GM23338 (cell line): ENCODE measurements at regions not wholly inside any gene's neighbourhood (a gene's known extent, or its start where the extent isn't known, plus 50 kb on each side); places are given as distances from the start of the nearest gene placed in this dataset.

Experiments
- ATAC-seq: fragments of 200-7000 bp; cut with Tn5 transposase; 3 replicates; pipeline ENCODE4 v1.9.1; 2020
- DNase-seq: peaks from one replicate; pipeline ENCODE4 v3.0.0-alpha.2; 2015; ENCODE audit warnings: low spot score
- H2AFZ ChIP-seq: fragments of 200-600 bp; sonication (generic); 2 replicates; pipeline ENCODE4 v1.8.0; 2016; ENCODE audit warnings: antibody characterized with exemption, mild to moderate bottlenecking, moderate library complexity
- H3F3A ChIP-seq: fragments of 200-600 bp; sonication (generic); replicated peaks from 2 replicates; pipeline ENCODE4 v1.8.0; 2017; ENCODE audit warnings: antibody characterized with exemption, mixed run types, low read depth
- H3K27ac ChIP-seq: fragments of 200-600 bp; sonication (generic); 2 replicates; pipeline ENCODE4 v1.6.1; 2016; ENCODE audit warnings: low read depth
- H3K27me3 ChIP-seq: fragments of 200-600 bp; sonication (generic); 2 replicates; pipeline ENCODE4 v1.8.0; 2016; ENCODE audit warnings: mild to moderate bottlenecking, mixed run types, moderate library complexity; ENCODE audit not compliant: insufficient read depth
- H3K36me3 ChIP-seq: fragments of 200-600 bp; sonication (generic); 2 replicates; pipeline ENCODE4 v1.8.0; 2016; ENCODE audit warnings: mild to moderate bottlenecking; ENCODE audit not compliant: insufficient read depth
- H3K4me1 ChIP-seq: fragments of 200-600 bp; sonication (generic); 2 replicates; pipeline ENCODE4 v1.8.0; 2016; ENCODE audit warnings: mild to moderate bottlenecking, moderate library complexity; ENCODE audit not compliant: insufficient read depth
- H3K4me2 ChIP-seq: fragments of 200-600 bp; sonication (generic); 2 replicates; pipeline ENCODE4 v1.7.1; 2017; ENCODE audit warnings: mixed run types
- H3K4me3 ChIP-seq: fragments of 200-600 bp; sonication (generic); 2 replicates; pipeline ENCODE4 v1.6.1; 2016; ENCODE audit warnings: mixed run types
- H3K79me2 ChIP-seq: fragments of 200-600 bp; sonication (generic); replicated peaks from 2 replicates; pipeline ENCODE4 v1.8.0; 2017; ENCODE audit warnings: mild to moderate bottlenecking; ENCODE audit not compliant: insufficient read depth
- H3K9me2 ChIP-seq: fragments of 200-600 bp; sonication (generic); 2 replicates; pipeline ENCODE4 v1.8.0; 2017; ENCODE audit not compliant: insufficient read depth
- H4K20me1 ChIP-seq: fragments of 200-600 bp; sonication (generic); replicated peaks from 2 replicates; pipeline ENCODE4 v1.8.0; 2017; ENCODE audit warnings: mild to moderate bottlenecking; ENCODE audit not compliant: insufficient read depth
- H3K27ac Mint-ChIP-seq: 2 replicates; pipeline ENCODE4 v1.8.0; 2020; ENCODE audit warnings: inconsistent platforms, mild to moderate bottlenecking, moderate library complexity, mixed read lengths
- H3K27me3 Mint-ChIP-seq: 3 replicates; pipeline ENCODE4 v1.8.0; 2022; ENCODE audit warnings: low read depth, mild to moderate bottlenecking, moderate library complexity, mixed read lengths, inconsistent platforms; ENCODE audit not compliant: insufficient read depth, poor library complexity
- H3K36me3 Mint-ChIP-seq: 3 replicates; pipeline ENCODE4 v1.8.0; 2021; ENCODE audit warnings: low read depth, mild to moderate bottlenecking, inconsistent platforms, moderate library complexity, mixed read lengths
- H3K4me1 Mint-ChIP-seq: 3 replicates; pipeline ENCODE4 v1.8.0; 2020; ENCODE audit warnings: mild to moderate bottlenecking, inconsistent platforms, mixed read lengths
- H3K4me3 Mint-ChIP-seq: 3 replicates; pipeline ENCODE4 v1.8.0; 2021; ENCODE audit warnings: moderate library complexity, mild to moderate bottlenecking, inconsistent platforms, mixed read lengths
- H3K9me3 Mint-ChIP-seq: 3 replicates; pipeline ENCODE4 v1.8.0; 2020; ENCODE audit warnings: moderate library complexity, mild to moderate bottlenecking, inconsistent platforms, mixed read lengths
- CREB1 ChIP-seq: fragments of 250-450 bp; sonication (Bioruptor Pico); IDR thresholded peaks from 2 replicates; pipeline ENCODE4 v1.5.0; 2020; ENCODE audit warnings: low read depth, mild to moderate bottlenecking, moderate library complexity
- CTCF ChIP-seq, 2 experiments: fragments of 200-600 bp in 1 of 2; sonication (generic) in 1 of 2; conservative IDR thresholded peaks; 2 replicates each; pipeline versions ENCODE4 v1.5.1 to v1.6.1; 2016 to 2017; ENCODE audit warnings: antibody characterized with exemption in 2 of 2, low read depth in 2 of 2, mild to moderate bottlenecking in 2 of 2, moderate library complexity in 1 of 2
- EZH2 ChIP-seq: fragments of 200-600 bp; sonication (generic); IDR thresholded peaks from one replicate; pipeline ENCODE4 v1.8.0; 2017; ENCODE audit warnings: antibody characterized with exemption, mild to moderate bottlenecking, low read depth; ENCODE audit not compliant: unreplicated experiment
- JUNB ChIP-seq: IDR thresholded peaks from one replicate; pipeline ENCODE4 v1.6.1; 2016; ENCODE audit warnings: antibody characterized with exemption; ENCODE audit not compliant: unreplicated experiment
- NANOG ChIP-seq: IDR thresholded peaks from 2 replicates; pipeline ENCODE4 v1.6.1; 2016; ENCODE audit warnings: antibody characterized with exemption, borderline replicate concordance
- POLR2AphosphoS5 ChIP-seq: IDR thresholded peaks from 2 replicates; pipeline ENCODE4 v1.6.1; 2016; ENCODE audit warnings: antibody characterized with exemption, low read depth
- REST ChIP-seq: IDR thresholded peaks from one replicate; pipeline ENCODE4 v1.6.1; 2018; ENCODE audit warnings: antibody characterized with exemption; ENCODE audit not compliant: unreplicated experiment
- STAT1 ChIP-seq: IDR thresholded peaks from one replicate; pipeline ENCODE4 v1.6.1; 2016; ENCODE audit warnings: antibody characterized with exemption; ENCODE audit not compliant: unreplicated experiment
- ZNF331 ChIP-seq: fragments of 250-450 bp; sonication (Bioruptor Pico); IDR thresholded peaks from 2 replicates; pipeline ENCODE4 v1.5.0; 2020; ENCODE audit warnings: low read depth, mild to moderate bottlenecking, moderate library complexity

- Histone ChIP-seq H3K36me3 (no peaks in the 10 kb centered on the region), H3K9me2 (no peaks in the 10 kb centered on the region), H3K4me3 (no peak overlapping the region), H3K4me1 (no peaks in the 10 kb centered on the region), H3K79me2 (no peaks in the 10 kb centered on the region), H3K4me2 (no peak overlapping the region), H3F3A (no peaks in the 10 kb centered on the region), H2AFZ (no peak overlapping the region), H3K27me3 (no peaks in the 10 kb centered on the region), H4K20me1 (no peaks in the 10 kb centered on the region), H3K27ac (no peak overlapping the region)
- Mint-ChIP-seq H3K4me3 (no peak overlapping the region), H3K9me3 (peaks cover 97% of the 10 kb centered on the region), H3K27ac (no peak overlapping the region), H3K4me1 (no peaks in the 10 kb centered on the region), H3K27me3 (peaks cover 10% of the 10 kb centered on the region), H3K36me3 (peaks cover 27% of the 10 kb centered on the region)
- no peak for DNase-seq
- no peak for TF ChIP-seq NANOG
- TF ChIP-seq CREB1 (CRISPR knock-in tag) = no peak
- TF ChIP-seq ZNF331 (CRISPR knock-in tag) = no peak
- no peak for TF ChIP-seq POLR2AphosphoS5
- no peak for TF ChIP-seq CTCF (conservative IDR thresholded peaks at IDR 0.05; ENCODE audit: low read depth in 2 of 2)
- no peak for TF ChIP-seq STAT1
- TF ChIP-seq EZH2 = no peak
- TF ChIP-seq JUNB = no peak
- no peak for ATAC-seq
These were observed 1682.9 kb downstream of the TP53TG3F start for GRCh38 chr16:35142147-35142808.

GRCh38 chr16:35142809-35143192, 1683.4 kb downstream of the TP53TG3F start:
- TF ChIP-seq ZNF331 (CRISPR knock-in tag) (no peak), REST (no peak)
- no peak overlapping the region for H3K4me2 ChIP-seq

More at GRCh38 chr16:35142809-35143192, 1683.4 kb downstream of the TP53TG3F start:
- H3K36me3 Mint-ChIP-seq = peaks cover 27% of the 10 kb centered on the region
- H3K4me1 Mint-ChIP-seq = no peaks in the 10 kb centered on the region
- Histone ChIP-seq H3F3A (no peaks in the 10 kb centered on the region), H3K36me3 (no peaks in the 10 kb centered on the region), H3K79me2 (no peaks in the 10 kb centered on the region), H3K27ac (no peak overlapping the region), H2AFZ (no peak overlapping the region), H3K27me3 (no peaks in the 10 kb centered on the region), H3K4me3 (no peak overlapping the region), H3K9me2 (no peaks in the 10 kb centered on the region), H4K20me1 (no peaks in the 10 kb centered on the region), H3K4me1 (no peaks in the 10 kb centered on the region)
- H3K4me3 Mint-ChIP-seq = no peak overlapping the region
- H3K9me3 Mint-ChIP-seq = peaks cover 97% of the 10 kb centered on the region
- ATAC-seq (no peak), DNase-seq (no peak)
- H3K27me3 Mint-ChIP-seq = peaks cover 10% of the 10 kb centered on the region
- no peak overlapping the region for H3K27ac Mint-ChIP-seq
